ENCODE measurements at regions not wholly inside any gene's neighbourhood (a gene's known extent, or its start where the extent isn't known, plus 50 kb on each side); places are given as distances from the start of the nearest gene placed in this dataset.

- DNase-seq, result no peak
- no peak for ATAC-seq
- Histone ChIP-seq H3K27me3 (ENCODE audit: low read depth) (no peaks in the 10 kb centered on the region), H3K27ac (no peak overlapping the region), H3K4me1 (no peaks in the 10 kb centered on the region), H3K36me3 (no peaks in the 10 kb centered on the region), H3K9me3 (no peaks in the 10 kb centered on the region), H3K4me3 (no peak overlapping the region)
- TF ChIP-seq CTCF (IDR thresholded peaks at IDR 0.05), result no peak
- intact Hi-C loops (cut with DNase I), result no loop called here
Measured at GRCh38 chr4:157459785-157460184, 239.3 kb downstream of the GRIA2 start.

- H3K36me3 ChIP-seq, result no peaks in the 10 kb centered on the region
- no peaks in the 10 kb centered on the region for H3K9me3 ChIP-seq
- no peak overlapping the region for H3K4me3 ChIP-seq
- H3K4me1 ChIP-seq, result no peaks in the 10 kb centered on the region
- H3K27ac ChIP-seq, result no peak overlapping the region
- no peaks in the 10 kb centered on the region for H3K27me3 ChIP-seq (ENCODE audit: low read depth)
- no peak for TF ChIP-seq CTCF (IDR thresholded peaks at IDR 0.05)
- DNase-seq, result no peak
- no peak for ATAC-seq
- intact Hi-C loops (cut with DNase I), result no loop called here
Measured at GRCh38 chr4:157447195-157447594, 226.7 kb downstream of the GRIA2 start.

- Histone ChIP-seq H3K27ac (no peak overlapping the region), H3K4me1 (no peaks in the 10 kb centered on the region), H3K4me3 (no peak overlapping the region), H3K9me3 (no peaks in the 10 kb centered on the region), H3K27me3 (ENCODE audit: low read depth) (no peaks in the 10 kb centered on the region), H3K36me3 (no peaks in the 10 kb centered on the region)
- ATAC-seq (peak in 1 of 2 donors; percentile 42), DNase-seq (no peak)
- no peak for TF ChIP-seq CTCF (IDR thresholded peaks at IDR 0.05)
- intact Hi-C loops (cut with DNase I), result no loop called here
Measured at GRCh38 chr4:157444014-157444413, 223.5 kb downstream of the GRIA2 start.

GRCh38 chr4:157443537-157443936 lies 223.0 kb downstream of the GRIA2 start:
- Histone ChIP-seq H3K27me3 (ENCODE audit: low read depth) (no peaks in the 10 kb centered on the region), H3K4me1 (no peaks in the 10 kb centered on the region), H3K27ac (no peak overlapping the region), H3K9me3 (no peaks in the 10 kb centered on the region), H3K4me3 (no peak overlapping the region), H3K36me3 (no peaks in the 10 kb centered on the region)
- DNase-seq (no peak), ATAC-seq (no peak)
- no peak for TF ChIP-seq CTCF (IDR thresholded peaks at IDR 0.05)
- intact Hi-C loops (cut with DNase I), result no loop called here

GRCh38 chr4:157425897-157426296 lies 205.4 kb downstream of the GRIA2 start:
- H3K4me1 ChIP-seq, result no peaks in the 10 kb centered on the region
- DNase-seq (no peak), ATAC-seq (no peak)
- no peaks in the 10 kb centered on the region for H3K27me3 ChIP-seq (ENCODE audit: low read depth)
- no peak for TF ChIP-seq CTCF (IDR thresholded peaks at IDR 0.05)
- H3K36me3 ChIP-seq, result no peaks in the 10 kb centered on the region
- intact Hi-C loops (cut with DNase I), result no loop called here
- no peak overlapping the region for H3K4me3 ChIP-seq
- H3K9me3 ChIP-seq, result peaks cover 12% of the 10 kb centered on the region
- H3K27ac ChIP-seq, result no peak overlapping the region

- Histone ChIP-seq H3K4me1 (no peaks in the 10 kb centered on the region), H3K9me3 (peaks cover 12% of the 10 kb centered on the region), H3K27ac (no peak overlapping the region), H3K36me3 (no peaks in the 10 kb centered on the region), H3K27me3 (ENCODE audit: low read depth) (no peaks in the 10 kb centered on the region), H3K4me3 (no peak overlapping the region)
- intact Hi-C loops (cut with DNase I), result no loop called here
- DNase-seq, result no peak
- TF ChIP-seq CTCF (IDR thresholded peaks at IDR 0.05), result no peak
- ATAC-seq, result no peak
Measured at GRCh38 chr4:157423526-157424020, 203.0 kb downstream of the GRIA2 start.
